Thyroid gland (tissue), 4 donors: ENCODE measurements at regions not wholly inside any gene's neighbourhood (a gene's known extent, or its start where the extent isn't known, plus 50 kb on each side); places are given as distances from the start of the nearest gene placed in this dataset.

Source experiments
- DNase-seq, 2 donors: peaks; one replicate each; pipeline ENCODE4 v3.0.0-alpha.2; 2019
- H3K27ac ChIP-seq, 3 donors: fragments of 200-600 bp; sonication (generic); 1 replicate in 2 of 3; 2 replicates in 1 of 3; pipeline ENCODE4 v1.5.1; 2016 to 2019; ENCODE audit warnings: mild to moderate bottlenecking in 1 of 3, moderate library complexity in 1 of 3
- H3K27me3 ChIP-seq: fragments of 200-600 bp; sonication (generic); one replicate; pipeline ENCODE4 v1.5.1; 2019
- H3K36me3 ChIP-seq, 2 donors: fragments of 200-600 bp; sonication (generic); one replicate each; pipeline ENCODE4 v1.5.1; 2016 to 2019
- H3K4me1 ChIP-seq, 2 donors: fragments of 200-600 bp; sonication (generic); one replicate each; pipeline ENCODE4 v1.5.1; 2017 to 2019
- H3K4me3 ChIP-seq, 3 donors: fragments of 200-600 bp; sonication (generic); replicated peaks in 1 of 3; 1 replicate in 2 of 3; 2 replicates in 1 of 3; pipeline ENCODE4 v1.5.1; 2016; ENCODE audit warnings: mild to moderate bottlenecking in 1 of 3
- H3K9me3 ChIP-seq: fragments of 200-600 bp; sonication (generic); one replicate; pipeline ENCODE4 v1.5.1; 2017
- CTCF ChIP-seq, 6 experiments: fragments of 200-600 bp in 3 of 6; fragments of 450-650 bp in 3 of 6; sonication (generic) in 3 of 6; IDR thresholded peaks; one replicate each; pipeline ENCODE4 v1.5.1; 2016 to 2019; ENCODE audit warnings: antibody characterized with exemption in 6 of 6, mild to moderate bottlenecking in 2 of 6, inconsistent platforms in 1 of 6, moderate library complexity in 1 of 6
- POLR2A ChIP-seq, 2 donors: fragments of 450-650 bp; IDR thresholded peaks; one replicate each; pipeline ENCODE4 v1.6.1; 2017; ENCODE audit warnings: antibody characterized with exemption in 2 of 2, mild to moderate bottlenecking in 2 of 2, moderate library complexity in 1 of 2
- WGBS, 2 donors: methylation state at CpG; one replicate each; pipeline ENCODE4 v1.1.5; 2017; 5-methylcytosine and 5-hydroxymethylcytosine counted together
- intact Hi-C: fragments of 100-400 bp; cut with DNase I; formaldehyde crosslinking; loops from one replicate; pipeline ENCODE4 v1.15.1; 2023

DNA sequence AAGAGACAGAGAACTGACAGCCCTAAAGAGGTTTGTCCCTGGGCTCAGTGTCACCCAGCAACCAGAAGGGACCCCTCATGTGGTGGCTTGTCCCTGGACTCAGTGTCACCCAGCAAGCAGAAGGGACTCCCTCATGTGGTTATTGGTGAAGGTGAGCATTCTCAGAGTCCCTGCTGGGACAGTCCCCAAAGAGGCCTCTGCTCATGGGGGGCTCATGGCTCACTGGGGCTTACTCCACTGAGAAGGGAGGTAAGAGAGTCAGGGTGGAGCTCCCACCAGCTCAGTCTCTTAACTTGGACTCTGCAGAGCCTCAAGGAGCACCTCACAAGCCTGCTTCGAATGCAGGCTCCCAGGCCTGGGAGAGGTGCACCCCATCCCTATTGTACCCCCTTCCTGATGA lies 145.2 kb upstream of the COPS8 start:
- no peak for TF ChIP-seq POLR2A (IDR thresholded peaks at IDR 0.05)
- no peak for TF ChIP-seq CTCF (IDR thresholded peaks at IDR 0.05)
- Histone ChIP-seq H3K4me1 (peaks cover 0 to 8% of the 10 kb centered on the region in 2 donors), H3K9me3 (no peaks in the 10 kb centered on the region), H3K4me3 (no peak overlapping the region), H3K27ac (no peak overlapping the region), H3K36me3 (no peaks in the 10 kb centered on the region), H3K27me3 (no peaks in the 10 kb centered on the region)
- DNase-seq: no peak
- WGBS, 2 donors: 100% methylated on average over 1 of the region's 1 CpG
- intact Hi-C loops: no loop called here

DNA sequence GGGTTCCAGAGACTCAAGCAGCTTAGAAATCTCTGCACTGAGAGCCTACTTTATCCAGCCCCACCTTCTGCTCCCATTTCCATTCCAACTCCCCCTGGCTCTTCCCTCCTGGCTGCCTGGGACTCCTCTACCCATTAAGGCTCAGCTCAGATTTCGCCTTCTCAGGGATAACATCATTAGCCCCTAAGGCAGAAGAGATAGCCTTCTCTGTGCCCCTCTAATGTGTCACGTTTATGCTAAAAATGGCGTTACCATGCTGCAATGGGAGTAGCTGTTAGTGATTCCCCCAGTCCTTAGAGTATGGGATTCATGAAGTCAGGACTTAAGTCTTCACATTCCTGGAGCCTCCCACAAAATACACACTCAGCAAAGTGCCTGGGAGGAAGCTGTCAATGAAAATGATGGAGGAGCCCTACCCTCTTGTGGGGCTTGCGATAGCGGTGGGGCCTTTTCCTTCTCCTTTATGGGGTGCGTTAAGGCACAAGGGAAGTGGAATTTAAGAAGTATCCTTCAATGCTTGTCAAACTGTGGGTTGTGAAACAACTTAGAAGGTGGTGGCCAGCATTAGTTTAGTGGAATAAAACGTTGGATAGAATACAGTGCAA lies 144.7 kb upstream of the COPS8 start:
- H3K9me3 ChIP-seq: no peaks in the 10 kb centered on the region
- no peak for DNase-seq

DNA sequence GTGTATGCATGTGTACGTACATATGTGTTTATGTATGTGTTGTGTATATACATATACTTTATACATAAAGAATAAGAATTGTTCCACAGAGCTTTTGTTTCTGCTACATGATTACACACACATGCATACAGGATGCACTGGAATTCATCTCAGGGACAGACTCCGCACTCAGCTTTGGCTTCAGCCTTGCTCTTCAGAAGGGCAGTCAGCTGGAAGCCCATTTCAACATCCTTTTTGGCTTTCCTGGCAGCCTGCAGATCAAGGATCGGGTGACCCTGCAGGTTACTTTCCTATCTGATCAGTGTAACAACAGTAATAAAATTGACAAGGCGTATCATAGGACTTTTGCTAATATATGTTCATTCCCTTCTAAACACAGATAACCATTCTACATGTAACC lies 144.1 kb upstream of the COPS8 start:
- DNase-seq: no peak
- H3K9me3 ChIP-seq: no peaks in the 10 kb centered on the region
- H3K27me3 ChIP-seq: no peaks in the 10 kb centered on the region
- no peak overlapping the region for H3K27ac ChIP-seq
- no peak for TF ChIP-seq POLR2A (IDR thresholded peaks at IDR 0.05)
- intact Hi-C loops: no loop called here
- WGBS, 2 donors: 90 to 96% methylated on average over 4 of the region's 4 CpGs
- peaks cover 0 to 4% of the 10 kb centered on the region in 2 donors for H3K4me1 ChIP-seq
- H3K36me3 ChIP-seq: no peaks in the 10 kb centered on the region
- H3K4me3 ChIP-seq: no peak overlapping the region

More for the DNA sequence above, 144.7 kb upstream of the COPS8 start:
- H3K27ac ChIP-seq: no peak overlapping the region
- TF ChIP-seq POLR2A (IDR thresholded peaks at IDR 0.05) (no peak), CTCF (IDR thresholded peaks at IDR 0.05) (no peak)
- H3K4me3 ChIP-seq: no peak overlapping the region
- 78 to 89% methylated on average over 7 of the region's 7 CpGs for WGBS, 2 donors
- H3K36me3 ChIP-seq: no peaks in the 10 kb centered on the region
- H3K27me3 ChIP-seq: no peaks in the 10 kb centered on the region
- intact Hi-C loops: no loop called here
- peaks cover 0 to 4% of the 10 kb centered on the region in 2 donors for H3K4me1 ChIP-seq

DNA sequence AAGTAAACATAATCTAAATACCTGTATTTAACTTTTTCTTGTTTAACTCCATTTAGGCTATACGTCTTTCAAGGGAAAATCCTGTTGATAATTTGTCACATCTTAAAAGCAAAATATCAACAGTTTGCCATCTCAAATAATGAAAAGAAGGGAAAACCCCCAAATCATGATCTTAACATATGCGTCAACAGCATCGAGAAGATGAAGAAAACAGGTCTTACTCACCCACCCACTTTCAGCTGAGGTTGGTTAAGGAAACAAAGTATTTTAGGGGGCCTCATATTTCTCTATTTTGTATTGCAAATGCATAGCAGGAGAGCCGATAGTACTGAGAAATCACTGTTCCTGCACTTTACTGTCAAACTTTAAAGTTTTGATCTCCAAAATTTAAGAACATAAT lies 143.1 kb upstream of the COPS8 start:
- Histone ChIP-seq H3K4me1 (peaks cover 0 to 4% of the 10 kb centered on the region in 2 donors), H3K36me3 (no peaks in the 10 kb centered on the region), H3K27ac (no peak overlapping the region), H3K4me3 (no peak overlapping the region), H3K9me3 (no peaks in the 10 kb centered on the region), H3K27me3 (no peaks in the 10 kb centered on the region)
- no peak for DNase-seq
- intact Hi-C loops: no loop called here
- no peak for TF ChIP-seq POLR2A (IDR thresholded peaks at IDR 0.05)
- TF ChIP-seq CTCF (IDR thresholded peaks at IDR 0.05): no peak
- 81 to 92% methylated on average over 4 of the region's 4 CpGs for WGBS, 2 donors

DNA sequence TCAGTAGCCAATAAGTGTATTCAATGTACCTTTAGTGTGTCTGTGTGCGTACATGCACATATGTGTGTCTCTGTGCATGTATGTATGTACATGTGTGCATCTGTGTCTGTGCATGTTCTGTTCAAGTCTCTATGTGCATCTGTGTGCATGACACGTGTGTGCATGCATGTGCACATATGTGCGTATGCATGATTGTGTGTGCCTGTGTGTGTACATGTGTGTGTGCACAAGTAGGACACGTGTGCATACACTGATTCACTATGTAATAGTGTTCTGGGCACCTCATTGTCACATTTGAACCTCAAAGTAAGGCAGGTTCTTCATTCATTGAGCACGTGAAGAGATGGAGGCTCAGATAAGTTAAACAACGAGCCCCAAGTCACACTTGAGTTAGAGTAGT lies 142.6 kb upstream of the COPS8 start:
- WGBS, 2 donors: 84 to 90% methylated on average over 6 of the region's 6 CpGs
- Histone ChIP-seq H3K27me3 (no peaks in the 10 kb centered on the region), H3K4me3 (no peak overlapping the region), H3K4me1 (peaks cover 0 to 4% of the 10 kb centered on the region in 2 donors), H3K9me3 (no peaks in the 10 kb centered on the region), H3K27ac (no peak overlapping the region), H3K36me3 (no peaks in the 10 kb centered on the region)
- DNase-seq: no peak
- TF ChIP-seq POLR2A (IDR thresholded peaks at IDR 0.05) (no peak), CTCF (IDR thresholded peaks at IDR 0.05) (no peak)
- intact Hi-C loops: no loop called here
